ENCODE measurements at regions not wholly inside any gene's neighbourhood (a gene's known extent, or its start where the extent isn't known, plus 50 kb on each side); places are given as distances from the start of the nearest gene placed in this dataset.

GRCh38 chr5:107325866-107326265 is 344.9 kb downstream of the EFNA5 start:
- DNase-seq = no peak

- no peak for DNase-seq
Observed at GRCh38 chr5:107324809-107325208, 345.9 kb downstream of the EFNA5 start.

GRCh38 chr5:107324071-107324470 is 346.7 kb downstream of the EFNA5 start:
- no peak for DNase-seq

GRCh38 chr5:107323536-107323935 is 347.2 kb downstream of the EFNA5 start:
- DNase-seq = no peak

- no peak for DNase-seq
Observed at GRCh38 chr5:107322936-107323335, 347.8 kb downstream of the EFNA5 start.

GRCh38 chr5:107321906-107322305 is 348.8 kb downstream of the EFNA5 start:
- no peak for DNase-seq

GRCh38 chr5:107320846-107321245 is 349.9 kb downstream of the EFNA5 start:
- no peak for DNase-seq

GRCh38 chr5:107320376-107320775 is 350.4 kb downstream of the EFNA5 start:
- DNase-seq = no peak

GRCh38 chr5:107319901-107320300 is 350.8 kb downstream of the EFNA5 start:
- no peak for DNase-seq

- DNase-seq = no peak
Observed at GRCh38 chr5:107314330-107314729, 356.4 kb downstream of the EFNA5 start.

- DNase-seq = no peak
Observed at GRCh38 chr5:107313921-107314320, 356.8 kb downstream of the EFNA5 start.

GRCh38 chr5:107313098-107313497 is 357.6 kb downstream of the EFNA5 start:
- no peak for DNase-seq

- no peak for DNase-seq
Observed at GRCh38 chr5:107310181-107310580, 360.6 kb downstream of the EFNA5 start.

GRCh38 chr5:107306594-107306993 is 364.1 kb downstream of the EFNA5 start:
- DNase-seq = no peak

GRCh38 chr5:107306002-107306401 is 364.7 kb downstream of the EFNA5 start:
- no peak for DNase-seq

GRCh38 chr5:107304684-107305083 is 366.1 kb downstream of the EFNA5 start:
- DNase-seq = no peak

- DNase-seq = no peak
Observed at GRCh38 chr5:107303171-107303968, 367.4 kb downstream of the EFNA5 start.

GRCh38 chr5:107302441-107302840 is 368.3 kb downstream of the EFNA5 start:
- no peak for DNase-seq

GRCh38 chr5:107301999-107302398 is 368.7 kb downstream of the EFNA5 start:
- DNase-seq = no peak

GRCh38 chr5:107300721-107301327 is 369.9 kb downstream of the EFNA5 start:
- no peak for DNase-seq

- no peak for DNase-seq
Observed at GRCh38 chr5:107296572-107296971, 374.2 kb downstream of the EFNA5 start.

GRCh38 chr5:107295914-107296313 is 374.8 kb downstream of the EFNA5 start:
- DNase-seq = no peak

GRCh38 chr5:107294669-107295068 is 376.1 kb downstream of the EFNA5 start:
- no peak for DNase-seq

- no peak for DNase-seq
Observed at GRCh38 chr5:107294211-107294550, 376.6 kb downstream of the EFNA5 start.
